ENCODE measurements at regions not wholly inside any gene's neighbourhood (a gene's known extent, or its start where the extent isn't known, plus 50 kb on each side); places are given as distances from the start of the nearest gene placed in this dataset.
"Not testable (repeated sequence)": the region's sequence is repeated elsewhere in the genome, so short reads cannot be mapped to it uniquely, and the experiment has no call there.

GRCh38 chr16:27640277-27640600 lies 90.3 kb downstream of the KATNIP start:
- DNase-seq (ENCODE audit: low read depth, low spot score): no peak
- TF ChIP-seq SUZ12 (IDR thresholded peaks at IDR 0.05; ENCODE audit: extremely low read depth, insufficient read depth, insufficient read length) (no peak), ZNF274 (IDR thresholded peaks at IDR 0.05; ENCODE audit: low read depth, low read length) (no peak), YY1 (IDR thresholded peaks at IDR 0.05; ENCODE audit: insufficient read depth, insufficient read length) (no peak)
- peak overlapping the region; percentile 23 for H3K9ac ChIP-seq (ENCODE audit: insufficient read length, low read depth)

GRCh38 chr16:27641260-27641659 lies 91.3 kb downstream of the KATNIP start:
- TF ChIP-seq ZNF274 (IDR thresholded peaks at IDR 0.05; ENCODE audit: low read depth, low read length): no peak
- H3K4me3 ChIP-seq (ENCODE audit: insufficient read length, low read depth): no peak overlapping the region
- H3K27me3 ChIP-seq (ENCODE audit: insufficient read depth, insufficient read length): no peaks in the 10 kb centered on the region
- H3K9ac ChIP-seq (ENCODE audit: insufficient read length, low read depth): no peak overlapping the region
- DNase-seq (ENCODE audit: low read depth, low spot score): no peak
- H3K4me1 ChIP-seq (ENCODE audit: insufficient read depth, insufficient read length): peaks cover 8% of the 10 kb centered on the region
- no peaks in the 10 kb centered on the region for H3K9me3 ChIP-seq (ENCODE audit: insufficient read depth, low read length)
- peaks cover 2% of the 10 kb centered on the region for H3K36me3 ChIP-seq (ENCODE audit: insufficient read depth, insufficient read length, low read length)

More at GRCh38 chr16:27640277-27640600, 90.3 kb downstream of the KATNIP start:
- no peaks in the 10 kb centered on the region for H3K27me3 ChIP-seq (ENCODE audit: insufficient read depth, insufficient read length)
- peaks cover 8% of the 10 kb centered on the region for H3K4me1 ChIP-seq (ENCODE audit: insufficient read depth, insufficient read length)
- no peaks in the 10 kb centered on the region for H3K9me3 ChIP-seq (ENCODE audit: insufficient read depth, low read length)
- peaks cover 2% of the 10 kb centered on the region for H3K36me3 ChIP-seq (ENCODE audit: insufficient read depth, insufficient read length, low read length)
- no peak overlapping the region for H3K4me3 ChIP-seq (ENCODE audit: insufficient read length, low read depth)

DNA sequence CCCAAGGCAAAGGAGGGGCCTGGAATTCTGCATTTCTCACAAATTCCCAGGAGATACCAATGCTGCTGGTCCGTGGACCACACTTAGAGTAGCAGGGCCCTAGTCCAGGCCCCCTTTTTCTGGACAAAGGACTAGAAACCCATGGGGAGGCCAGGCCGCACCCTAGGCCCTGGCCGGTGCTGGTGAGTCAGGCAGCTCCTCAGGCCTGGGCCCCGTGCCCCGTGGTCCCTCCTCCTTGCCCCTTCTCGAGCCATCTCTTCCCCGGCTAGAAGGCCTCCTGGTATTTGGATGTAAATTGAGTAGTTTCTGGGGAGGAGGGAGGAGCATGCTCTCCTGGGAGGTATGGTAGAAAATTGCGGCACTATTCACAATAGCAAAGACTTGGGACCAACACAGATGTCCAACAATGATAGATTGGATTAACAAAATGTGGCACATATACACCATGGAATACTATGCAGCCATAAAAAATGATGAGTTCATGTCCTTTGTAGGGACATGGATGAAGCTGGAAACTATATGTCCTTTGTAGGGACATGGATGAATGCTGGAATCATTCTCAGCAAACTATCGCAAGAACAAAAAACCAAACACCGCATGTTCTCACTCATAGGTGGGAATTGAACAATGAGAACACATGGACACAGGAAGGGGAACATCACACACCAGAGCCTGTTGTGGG lies 91.9 kb downstream of the KATNIP start:
- H3K36me3 ChIP-seq (ENCODE audit: insufficient read depth, insufficient read length, low read length); H3K9ac ChIP-seq (ENCODE audit: insufficient read length, low read depth); H3K4me1 ChIP-seq (ENCODE audit: insufficient read depth, insufficient read length); H3K9me3 ChIP-seq (ENCODE audit: insufficient read depth, low read length); DNase-seq (ENCODE audit: low read depth, low spot score); H3K27me3 ChIP-seq (ENCODE audit: insufficient read depth, insufficient read length); H3K4me3 ChIP-seq (ENCODE audit: insufficient read length, low read depth): not testable (repeated sequence)

- H3K4me3 ChIP-seq (ENCODE audit: insufficient read length, low read depth): no peak overlapping the region
- peaks cover 2% of the 10 kb centered on the region for H3K36me3 ChIP-seq (ENCODE audit: insufficient read depth, insufficient read length, low read length)
- peaks cover 5% of the 10 kb centered on the region for H3K4me1 ChIP-seq (ENCODE audit: insufficient read depth, insufficient read length)
- H3K9ac ChIP-seq (ENCODE audit: insufficient read length, low read depth): no peak overlapping the region
- H3K27me3 ChIP-seq (ENCODE audit: insufficient read depth, insufficient read length): no peaks in the 10 kb centered on the region
- TF ChIP-seq ZNF274 (IDR thresholded peaks at IDR 0.05; ENCODE audit: low read depth, low read length) (no peak), YY1 (IDR thresholded peaks at IDR 0.05; ENCODE audit: insufficient read depth, insufficient read length) (no peak), SUZ12 (IDR thresholded peaks at IDR 0.05; ENCODE audit: extremely low read depth, insufficient read depth, insufficient read length) (no peak)
- no peaks in the 10 kb centered on the region for H3K9me3 ChIP-seq (ENCODE audit: insufficient read depth, low read length)
- peak; percentile 28 for DNase-seq (ENCODE audit: low read depth, low spot score)
Measured at GRCh38 chr16:27642756-27643155, 92.8 kb downstream of the KATNIP start.

DNA sequence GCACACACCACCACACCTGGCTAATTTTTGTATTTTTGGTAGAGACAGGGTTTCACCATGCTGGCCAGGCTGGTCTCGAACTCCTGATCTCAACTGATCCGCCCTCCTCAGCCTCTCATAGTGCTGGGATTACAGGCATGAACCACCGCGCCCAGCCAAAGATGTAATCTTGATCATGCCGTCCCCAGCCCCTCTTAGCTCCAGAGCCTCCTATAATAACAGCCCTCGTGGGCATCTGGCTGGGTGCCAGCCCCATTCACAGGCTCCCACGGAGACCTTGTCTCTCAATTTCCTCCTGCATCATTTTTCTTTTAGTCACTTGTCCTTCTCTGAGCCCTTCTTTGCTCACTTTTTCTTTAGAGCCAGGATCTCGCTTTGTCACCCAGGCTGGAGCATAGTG lies 94.2 kb downstream of the KATNIP start:
- Histone ChIP-seq H3K9ac (ENCODE audit: insufficient read length, low read depth) (no peak overlapping the region), H3K27me3 (ENCODE audit: insufficient read depth, insufficient read length) (no peaks in the 10 kb centered on the region), H3K4me3 (ENCODE audit: insufficient read length, low read depth) (no peak overlapping the region), H3K36me3 (ENCODE audit: insufficient read depth, insufficient read length, low read length) (peaks cover 5% of the 10 kb centered on the region), H3K4me1 (ENCODE audit: insufficient read depth, insufficient read length) (peaks cover 5% of the 10 kb centered on the region), H3K9me3 (ENCODE audit: insufficient read depth, low read length) (no peaks in the 10 kb centered on the region)
- DNase-seq (ENCODE audit: low read depth, low spot score): no peak
- TF ChIP-seq ZNF274 (IDR thresholded peaks at IDR 0.05; ENCODE audit: low read depth, low read length): no peak
- TF ChIP-seq YY1 (IDR thresholded peaks at IDR 0.05; ENCODE audit: insufficient read depth, insufficient read length): no peak
- TF ChIP-seq SUZ12 (IDR thresholded peaks at IDR 0.05; ENCODE audit: extremely low read depth, insufficient read depth, insufficient read length): no peak

- no peak for DNase-seq (ENCODE audit: low read depth, low spot score)
- no peaks in the 10 kb centered on the region for H3K27me3 ChIP-seq (ENCODE audit: insufficient read depth, insufficient read length)
- TF ChIP-seq YY1 (IDR thresholded peaks at IDR 0.05; ENCODE audit: insufficient read depth, insufficient read length) (no peak), SUZ12 (IDR thresholded peaks at IDR 0.05; ENCODE audit: extremely low read depth, insufficient read depth, insufficient read length) (no peak)
Measured at GRCh38 chr16:27645396-27645795, 95.5 kb downstream of the KATNIP start.

DNA sequence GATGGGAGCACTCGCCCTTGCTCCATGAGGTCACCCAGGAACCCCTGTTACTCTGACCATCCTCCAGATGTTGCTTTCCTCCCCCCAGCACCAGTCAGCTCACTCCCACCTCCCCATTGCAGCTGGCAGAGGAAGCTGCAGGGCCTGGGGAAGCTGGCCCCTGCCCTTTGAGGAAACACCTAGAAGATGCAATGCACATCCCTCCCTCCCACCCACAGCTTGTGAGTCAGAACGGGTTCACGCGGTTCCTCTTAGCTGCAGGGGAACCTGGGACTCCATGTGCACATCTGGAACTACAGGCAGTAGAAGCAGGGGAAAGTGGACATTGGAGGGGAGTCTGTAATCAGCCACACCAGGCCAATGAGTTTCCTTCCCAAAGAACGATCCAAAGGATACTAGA lies 96.9 kb downstream of the KATNIP start:
- H3K9me3 ChIP-seq (ENCODE audit: insufficient read depth, low read length): no peaks in the 10 kb centered on the region
- no peak for TF ChIP-seq SUZ12 (IDR thresholded peaks at IDR 0.05; ENCODE audit: extremely low read depth, insufficient read depth, insufficient read length)
- no peak for TF ChIP-seq ZNF274 (IDR thresholded peaks at IDR 0.05; ENCODE audit: low read depth, low read length)
- no peak for TF ChIP-seq YY1 (IDR thresholded peaks at IDR 0.05; ENCODE audit: insufficient read depth, insufficient read length)
- no peaks in the 10 kb centered on the region for H3K4me1 ChIP-seq (ENCODE audit: insufficient read depth, insufficient read length)
- peaks cover 5% of the 10 kb centered on the region for H3K36me3 ChIP-seq (ENCODE audit: insufficient read depth, insufficient read length, low read length)
- H3K9ac ChIP-seq (ENCODE audit: insufficient read length, low read depth): no peak overlapping the region
- no peak for DNase-seq (ENCODE audit: low read depth, low spot score)
- no peaks in the 10 kb centered on the region for H3K27me3 ChIP-seq (ENCODE audit: insufficient read depth, insufficient read length)
- no peak overlapping the region for H3K4me3 ChIP-seq (ENCODE audit: insufficient read length, low read depth)

More at GRCh38 chr16:27645396-27645795, 95.5 kb downstream of the KATNIP start:
- H3K9me3 ChIP-seq (ENCODE audit: insufficient read depth, low read length): no peaks in the 10 kb centered on the region
- peaks cover 5% of the 10 kb centered on the region for H3K36me3 ChIP-seq (ENCODE audit: insufficient read depth, insufficient read length, low read length)
- H3K4me1 ChIP-seq (ENCODE audit: insufficient read depth, insufficient read length): peaks cover 5% of the 10 kb centered on the region
- H3K4me3 ChIP-seq (ENCODE audit: insufficient read length, low read depth): no peak overlapping the region
- H3K9ac ChIP-seq (ENCODE audit: insufficient read length, low read depth): no peak overlapping the region

GRCh38 chr16:27649021-27649420 lies 99.1 kb downstream of the KATNIP start:
- H3K27me3 ChIP-seq (ENCODE audit: insufficient read depth, insufficient read length): no peaks in the 10 kb centered on the region
- H3K36me3 ChIP-seq (ENCODE audit: insufficient read depth, insufficient read length, low read length): peaks cover 5% of the 10 kb centered on the region
- no peak for DNase-seq (ENCODE audit: low read depth, low spot score)
- TF ChIP-seq YY1 (IDR thresholded peaks at IDR 0.05; ENCODE audit: insufficient read depth, insufficient read length) (no peak), SUZ12 (IDR thresholded peaks at IDR 0.05; ENCODE audit: extremely low read depth, insufficient read depth, insufficient read length) (no peak), ZNF274 (IDR thresholded peaks at IDR 0.05; ENCODE audit: low read depth, low read length) (no peak)
- H3K9ac ChIP-seq (ENCODE audit: insufficient read length, low read depth): no peak overlapping the region
- no peaks in the 10 kb centered on the region for H3K4me1 ChIP-seq (ENCODE audit: insufficient read depth, insufficient read length)
- no peaks in the 10 kb centered on the region for H3K9me3 ChIP-seq (ENCODE audit: insufficient read depth, low read length)
- no peak overlapping the region for H3K4me3 ChIP-seq (ENCODE audit: insufficient read length, low read depth)
